Prostate gland (tissue), 2 donors: ENCODE measurements at regions not wholly inside any gene's neighbourhood (a gene's known extent, or its start where the extent isn't known, plus 50 kb on each side); places are given as distances from the start of the nearest gene placed in this dataset.

ENCODE experiments used
- CTCF ChIP-seq, 4 experiments: fragments of 200-600 bp in 2 of 4; fragments of 450-650 bp in 2 of 4; sonication (generic) in 2 of 4; IDR thresholded peaks; 1 replicate in 3 of 4; 2 replicates in 1 of 4; pipeline ENCODE4 v1.5.1; 2016 to 2019; ENCODE audit warnings: antibody characterized with exemption in 4 of 4, mild to moderate bottlenecking in 2 of 4, moderate library complexity in 2 of 4
- POLR2A ChIP-seq: fragments of 450-650 bp; IDR thresholded peaks from one replicate; pipeline ENCODE4 v1.6.1; 2016; ENCODE audit warnings: antibody characterized with exemption, mild to moderate bottlenecking
- POLR2AphosphoS5 ChIP-seq: sonication (generic); formaldehyde crosslinking; IDR thresholded peaks from one replicate; pipeline ENCODE4 v1.6.1; 2017; ENCODE audit warnings: antibody characterized with exemption

GRCh38 chr2:147384659-147385058 is 460.2 kb upstream of the ACVR2A start:
- no peak for TF ChIP-seq CTCF (IDR thresholded peaks at IDR 0.05)
- no peak for TF ChIP-seq POLR2A
- no peak for TF ChIP-seq POLR2AphosphoS5
